ELF-1 (cell line): ENCODE measurements at regions not wholly inside any gene's neighbourhood (a gene's known extent, or its start where the extent isn't known, plus 50 kb on each side); places are given as distances from the start of the nearest gene placed in this dataset.

Source experiments
- DNase-seq: peaks from one replicate; pipeline ENCODE4 v3.0.0-alpha.2; 2016; ENCODE audit warnings: low read depth, low spot score

DNA sequence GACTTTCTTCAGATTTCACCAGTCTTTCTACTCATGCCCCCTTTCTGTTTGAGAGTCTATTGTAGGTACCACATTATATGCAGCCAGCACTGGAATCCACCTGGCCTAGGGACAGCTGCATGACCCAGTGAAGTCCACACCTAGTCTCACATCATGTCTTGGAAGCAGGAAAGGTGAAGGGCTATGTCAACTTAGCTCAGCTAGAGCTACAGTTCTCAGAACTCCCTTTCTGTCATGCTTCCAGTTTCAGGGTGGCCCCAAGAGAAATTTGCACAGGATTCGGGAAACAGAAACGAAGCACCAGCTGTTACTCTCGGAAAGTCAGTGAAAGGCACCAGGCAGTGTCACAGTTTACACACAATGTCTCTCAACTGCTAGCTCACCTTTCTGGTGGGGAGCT lies 51.6 kb upstream of the NLRP1 start:
- no peak for DNase-seq

GRCh38 chr17:5638596-5638995 lies 54.3 kb upstream of the NLRP1 start:
- DNase-seq, result no peak

DNA sequence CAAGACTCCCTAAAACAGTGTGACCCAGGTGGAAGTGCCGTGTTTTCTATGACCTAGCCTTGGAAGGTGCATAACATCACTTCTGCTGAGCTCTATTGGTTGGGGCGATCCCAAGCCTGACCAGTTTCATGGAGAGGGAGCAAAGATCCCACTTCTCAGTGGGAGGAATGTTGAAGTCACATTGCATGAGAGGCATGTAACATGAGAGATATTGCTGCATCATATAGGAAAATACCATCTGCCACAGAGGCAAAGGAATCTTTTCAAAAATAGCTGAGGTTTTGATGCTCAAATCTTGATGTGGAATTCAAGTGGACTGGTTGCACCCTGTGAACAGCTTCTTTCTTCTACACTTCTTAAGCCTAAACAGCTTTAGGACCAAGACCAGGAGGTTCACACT lies 56.4 kb upstream of the NLRP1 start:
- DNase-seq, result no peak

GRCh38 chr17:5642752-5643151 lies 58.4 kb upstream of the NLRP1 start:
- no peak for DNase-seq

DNA sequence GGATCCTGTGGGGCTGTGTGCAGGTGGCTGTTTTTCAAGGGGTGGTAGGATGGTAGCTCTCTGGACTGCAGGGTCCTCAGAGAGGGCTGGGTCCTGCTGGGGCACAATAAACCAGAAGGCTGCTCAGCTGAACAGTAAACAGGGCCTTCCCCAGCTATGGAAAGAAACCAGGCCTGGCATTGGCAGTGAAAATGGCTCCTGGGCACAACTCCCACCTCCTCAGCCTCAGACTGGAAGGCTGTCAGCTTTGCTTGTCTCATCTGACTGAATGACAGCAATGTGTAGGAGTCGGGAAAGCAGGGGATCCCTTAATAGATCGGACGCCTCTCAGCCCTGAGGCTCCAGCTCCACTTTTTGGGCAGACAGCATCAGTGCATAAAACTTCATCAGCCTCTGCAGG lies 59.8 kb upstream of the NLRP1 start:
- no peak for DNase-seq

GRCh38 chr17:5651348-5651747 lies 67.0 kb upstream of the NLRP1 start:
- no peak for DNase-seq

DNA sequence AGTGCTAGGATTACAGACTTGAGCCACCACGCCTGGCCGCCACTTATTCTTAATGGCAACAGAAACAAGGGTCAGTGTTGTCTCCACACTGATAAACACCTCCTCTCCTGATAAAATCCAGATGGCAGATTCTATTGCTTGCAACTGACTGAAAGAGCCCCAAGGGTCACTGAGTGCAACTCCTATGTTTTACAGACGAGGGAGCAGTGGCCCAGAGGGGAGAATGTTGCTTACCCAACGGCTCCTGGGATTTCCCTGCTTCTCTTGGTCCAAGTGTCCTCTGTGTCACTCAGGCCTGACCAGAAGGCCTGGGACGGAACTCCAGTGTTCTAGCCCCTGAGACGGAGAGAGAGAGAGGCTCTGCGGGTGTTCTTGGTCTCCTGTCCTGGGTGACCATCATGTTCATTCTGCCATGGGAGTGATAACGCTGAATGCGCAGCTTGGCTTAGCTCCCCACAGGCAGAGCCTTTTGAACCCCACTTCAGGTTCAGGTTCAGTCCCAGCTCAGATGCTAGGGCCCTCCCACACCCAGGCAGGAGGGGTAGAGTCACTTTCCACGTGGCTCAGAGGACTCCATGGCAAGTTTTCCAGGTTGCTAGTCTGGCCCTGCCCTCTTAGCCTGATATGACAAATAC lies 77.3 kb upstream of the NLRP1 start:
- DNase-seq, result peak; percentile 26

GRCh38 chr17:5662409-5663085 lies 78.2 kb upstream of the NLRP1 start:
- no peak for DNase-seq

DNA sequence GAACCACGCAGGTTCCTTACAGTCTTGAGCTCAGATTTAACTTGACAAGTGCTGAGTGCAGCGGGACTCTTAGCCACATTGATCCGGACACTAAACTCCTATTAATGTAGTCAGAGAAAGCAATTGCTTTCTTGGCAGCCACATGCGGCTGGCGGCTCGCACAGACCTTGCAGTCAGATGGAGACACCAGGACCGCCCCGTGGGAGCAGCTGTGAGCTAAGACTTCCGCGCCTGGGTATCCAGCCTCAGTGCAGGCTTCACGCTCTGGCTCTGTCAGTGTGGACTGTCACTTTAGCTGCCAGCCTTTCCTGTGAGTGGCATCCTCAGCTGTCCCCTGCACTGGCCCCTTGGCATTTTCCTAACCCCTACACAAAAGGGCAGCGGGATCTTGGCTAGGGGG lies 80.9 kb upstream of the NLRP1 start:
- no peak for DNase-seq

- peak; percentile 10 for DNase-seq
Observed at GRCh38 chr17:5667871-5668270, 83.6 kb upstream of the NLRP1 start.

- no peak for DNase-seq
Observed at GRCh38 chr17:5668557-5669138, 84.3 kb upstream of the NLRP1 start.

DNA sequence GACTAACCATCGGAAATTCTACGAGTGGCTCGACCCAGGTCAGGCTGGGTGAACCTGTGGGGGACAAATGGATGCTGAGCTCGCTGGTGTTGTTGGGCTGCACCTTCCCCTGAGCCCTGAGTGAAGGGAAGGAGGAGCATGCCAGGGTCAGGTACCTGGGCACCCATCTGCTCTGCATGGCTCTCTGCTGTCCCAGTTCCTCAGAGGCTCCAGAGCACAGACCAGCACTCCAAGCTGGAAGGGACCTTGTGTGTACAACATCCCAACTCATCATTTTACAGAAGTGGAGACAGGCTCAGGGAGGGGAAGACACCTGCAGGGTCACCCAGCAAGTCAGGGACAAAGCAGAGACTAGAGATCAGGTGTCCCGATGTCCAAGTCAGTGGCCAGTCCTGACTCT lies 84.9 kb upstream of the NLRP1 start:
- no peak for DNase-seq

DNA sequence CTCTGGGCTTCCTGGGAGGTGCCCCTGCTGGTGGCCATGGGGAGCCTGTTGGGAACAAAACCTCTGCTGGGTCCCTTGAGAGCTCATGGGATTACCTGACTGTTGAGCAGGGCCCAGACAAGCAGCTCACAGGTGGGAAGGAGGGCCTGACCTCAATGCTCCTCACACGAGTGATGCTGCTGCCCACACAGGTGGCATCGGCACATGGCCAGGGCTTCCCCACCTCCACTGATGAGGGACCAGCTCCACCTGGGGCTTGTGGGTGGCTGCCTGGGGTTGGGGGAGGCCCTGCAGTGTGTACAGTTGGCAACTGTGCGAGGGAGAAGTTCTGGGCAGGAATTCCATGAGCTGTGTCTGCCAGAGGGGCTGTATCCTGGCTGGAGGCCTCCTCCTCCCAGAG lies 87.8 kb upstream of the NLRP1 start:
- no peak for DNase-seq

DNA sequence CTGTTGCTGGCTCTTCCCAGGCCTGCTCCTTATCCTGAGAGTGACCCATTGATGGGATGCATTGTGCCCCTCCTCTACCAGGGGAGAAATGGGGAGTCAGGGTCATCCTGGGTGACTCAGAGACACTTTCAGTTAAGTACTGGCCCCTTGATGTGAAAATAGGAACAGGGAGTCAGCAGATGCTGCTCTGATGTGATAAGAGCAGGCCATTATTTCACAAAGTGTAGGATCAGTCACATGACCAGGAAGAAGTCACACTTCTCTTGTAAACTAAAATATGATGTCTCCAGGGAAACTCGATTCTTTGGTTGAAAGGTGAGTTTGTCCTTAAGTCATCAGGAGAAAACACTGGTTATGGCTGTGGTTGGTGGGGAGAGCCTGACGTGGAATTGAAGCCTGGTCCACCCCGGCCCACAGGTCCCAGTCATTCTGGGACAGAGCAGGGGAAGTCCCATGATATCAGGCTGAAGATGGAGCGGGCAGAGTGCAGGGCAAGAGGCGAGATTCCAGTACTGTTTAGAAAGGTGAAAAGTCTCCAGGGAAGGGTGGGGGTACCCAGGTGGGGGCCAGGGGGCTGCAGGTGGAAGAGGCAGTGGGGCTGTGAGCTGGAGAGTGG lies 88.6 kb upstream of the NLRP1 start:
- DNase-seq, result no peak

GRCh38 chr17:5675625-5676421 lies 91.5 kb upstream of the NLRP1 start:
- no peak for DNase-seq

GRCh38 chr17:5677620-5678019 lies 93.3 kb upstream of the NLRP1 start:
- DNase-seq, result no peak

- no peak for DNase-seq
Observed at GRCh38 chr17:5678171-5678570, 93.9 kb upstream of the NLRP1 start.

DNA sequence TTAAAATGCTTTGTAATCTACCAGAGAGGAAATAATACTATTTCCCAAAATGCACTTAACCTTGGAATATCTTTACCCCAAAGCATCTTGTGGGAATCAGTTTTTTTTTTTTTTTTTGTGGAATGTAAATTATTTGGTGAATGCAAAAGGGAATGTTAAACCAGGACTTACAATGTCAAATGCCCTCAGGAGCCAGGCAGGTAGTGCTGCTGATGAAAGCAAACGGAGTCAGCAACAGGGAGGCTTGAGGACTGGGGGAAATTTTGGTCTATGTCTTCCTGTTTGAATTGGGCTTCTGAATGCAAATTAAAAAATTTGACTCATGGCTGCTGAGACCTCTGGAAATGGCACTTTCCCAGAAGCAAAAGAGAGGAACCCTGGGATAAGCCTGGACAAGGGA lies 96.5 kb upstream of the NLRP1 start:
- peak; percentile 36 for DNase-seq

GRCh38 chr17:5683241-5683640 lies 98.9 kb upstream of the NLRP1 start:
- DNase-seq, result no peak

DNA sequence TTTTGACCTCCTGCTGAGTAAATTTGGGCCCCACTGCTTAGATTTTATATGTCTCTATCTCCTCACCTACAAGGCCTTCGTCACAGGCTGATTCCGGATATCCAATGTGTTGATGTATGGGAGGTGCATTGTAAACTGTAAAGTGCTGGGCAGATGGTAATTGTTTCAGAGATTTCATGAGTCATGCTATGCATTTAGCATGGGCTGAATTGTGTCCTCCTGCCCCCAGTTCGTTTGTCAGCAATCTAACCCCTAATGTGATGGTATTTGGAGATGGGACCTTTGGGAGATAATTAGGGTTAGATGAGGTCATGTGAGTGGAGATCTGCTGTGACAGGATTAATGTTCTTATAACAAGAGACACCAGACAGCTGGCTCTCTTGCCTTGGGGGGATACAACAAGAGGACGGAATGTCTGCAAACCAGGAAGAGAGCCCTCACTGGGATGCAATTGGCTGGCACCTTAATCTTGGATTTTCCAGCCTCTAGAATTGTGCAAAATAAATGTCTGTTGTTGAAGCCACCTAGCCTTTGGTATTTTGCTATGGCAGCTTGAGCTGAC lies 101.8 kb upstream of the NLRP1 start:
- DNase-seq, result peak; percentile 28

DNA sequence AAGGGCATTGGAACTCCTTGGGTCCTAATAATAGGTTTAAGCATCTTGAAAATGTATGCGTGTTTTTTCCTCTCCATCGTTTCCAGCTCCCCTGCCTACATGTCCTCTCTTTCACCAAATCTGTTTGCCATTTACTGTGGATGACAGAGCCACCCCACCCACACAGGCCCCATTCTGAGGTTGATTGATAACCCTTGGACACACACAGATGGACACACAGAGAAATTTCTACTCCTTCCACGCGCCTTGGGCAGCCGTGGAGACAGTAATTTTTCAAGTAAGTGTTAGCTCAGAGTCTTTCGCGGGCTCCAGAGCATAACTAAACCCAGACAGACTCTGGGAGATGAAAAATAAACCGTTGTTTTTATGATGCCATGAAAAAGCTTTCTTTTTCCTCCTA lies 103.3 kb upstream of the NLRP1 start:
- no peak for DNase-seq

GRCh38 chr17:5693821-5694220 lies 109.5 kb upstream of the NLRP1 start:
- no peak for DNase-seq
